Stimulated activated naive CD4-positive, alpha-beta T cell (primary cell): ENCODE measurements at regions not wholly inside any gene's neighbourhood (a gene's known extent, or its start where the extent isn't known, plus 50 kb on each side); places are given as distances from the start of the nearest gene placed in this dataset.
"Not testable (repeated sequence)": the region's sequence is repeated elsewhere in the genome, so short reads cannot be mapped to it uniquely, and the experiment has no call there.

ENCODE experiments used
- DNase-seq, 6 experiments: peaks; one replicate each; lab custom pipeline; 2025; lab: John Stamatoyannopoulos, UW

GRCh38 chr5:104576677-104577076 is 1014.1 kb upstream of the NUDT12 start:
- DNase-seq, result no peak

- no peak for DNase-seq
These were observed 1011.5 kb upstream of the NUDT12 start for GRCh38 chr5:104573949-104574709.

GRCh38 chr5:104569621-104570020 is 1007.0 kb upstream of the NUDT12 start:
- DNase-seq, result no peak

GRCh38 chr5:104564530-104564929 is 1001.9 kb upstream of the NUDT12 start:
- DNase-seq, result no peak

- no peak for DNase-seq
These were observed 994.4 kb upstream of the NUDT12 start for GRCh38 chr5:104556957-104557356.

GRCh38 chr5:104551628-104552027 is 989.0 kb upstream of the NUDT12 start:
- no peak for DNase-seq

- DNase-seq, result not testable (repeated sequence)
These were observed 984.3 kb upstream of the NUDT12 start for GRCh38 chr5:104546871-104547270.

GRCh38 chr5:104541141-104541785 is 978.7 kb upstream of the NUDT12 start:
- DNase-seq, result no peak

- no peak for DNase-seq
These were observed 977.9 kb upstream of the NUDT12 start for GRCh38 chr5:104540448-104540847.

- no peak for DNase-seq
These were observed 977.2 kb upstream of the NUDT12 start for GRCh38 chr5:104539618-104540350.

- DNase-seq, result no peak
These were observed 976.1 kb upstream of the NUDT12 start for GRCh38 chr5:104538734-104539133.

GRCh38 chr5:104533498-104533897 is 970.9 kb upstream of the NUDT12 start:
- DNase-seq, result no peak

GRCh38 chr5:104526866-104527265 is 964.3 kb upstream of the NUDT12 start:
- no peak for DNase-seq

GRCh38 chr5:104513640-104514072 is 951.1 kb upstream of the NUDT12 start:
- no peak for DNase-seq

- DNase-seq, result no peak
These were observed 950.6 kb upstream of the NUDT12 start for GRCh38 chr5:104513121-104513602.

GRCh38 chr5:104512063-104512825 is 949.7 kb upstream of the NUDT12 start:
- no peak for DNase-seq

GRCh38 chr5:104498281-104498680 is 935.7 kb upstream of the NUDT12 start:
- DNase-seq, result no peak

- no peak for DNase-seq
These were observed 931.5 kb upstream of the NUDT12 start for GRCh38 chr5:104494083-104494482.

GRCh38 chr5:104472811-104473210 is 910.2 kb upstream of the NUDT12 start:
- DNase-seq, result no peak

GRCh38 chr5:104456122-104456521 is 893.5 kb upstream of the NUDT12 start:
- DNase-seq, result no peak

- DNase-seq, result no peak
These were observed 890.0 kb upstream of the NUDT12 start for GRCh38 chr5:104452550-104452949.

- not testable (repeated sequence) for DNase-seq
These were observed 889.3 kb upstream of the NUDT12 start for GRCh38 chr5:104451911-104452310.
